Activated CD8-positive, alpha-beta memory T cell treated with anti-CD3 and anti-CD28 coated beads, Interleukin-2, amount 10 ng/mL, durations not matched to agents 7 days and 5 days (primary cell): ENCODE measurements at regions not wholly inside any gene's neighbourhood (a gene's known extent, or its start where the extent isn't known, plus 50 kb on each side); places are given as distances from the start of the nearest gene placed in this dataset.
"Not testable (repeated sequence)": the region's sequence is repeated elsewhere in the genome, so short reads cannot be mapped to it uniquely, and the experiment has no call there.

Experiments used
- ATAC-seq: fragments of 150-1000 bp; cut with Tn5 transposase; one replicate; pipeline ENCODE4 v1.10.0; 2021; ENCODE audit warnings: moderate library complexity
- CTCF ChIA-PET: fragments of 350-600 bp; sonication (Branson Sonifier 250); formaldehyde crosslinking; loops from one replicate; lab custom pipeline; 2021; ENCODE audit warnings: antibody characterized with exemption; lab: Charles Lee
- DNase-seq: peaks from one replicate; pipeline ENCODE4 v3.0.0-alpha.2; 2020
- H3K27ac Mint-ChIP-seq: one replicate; pipeline ENCODE4 v1.8.0; 2021; ENCODE audit warnings: mild to moderate bottlenecking, mixed read lengths
- H3K27me3 Mint-ChIP-seq: one replicate; pipeline ENCODE4 v1.8.0; 2021; ENCODE audit warnings: mixed read lengths
- H3K36me3 Mint-ChIP-seq: one replicate; pipeline ENCODE4 v1.8.0; 2021; ENCODE audit warnings: mild to moderate bottlenecking, mixed read lengths
- H3K4me1 Mint-ChIP-seq: one replicate; pipeline ENCODE4 v1.8.0; 2021; ENCODE audit warnings: mixed read lengths
- H3K4me3 Mint-ChIP-seq: one replicate; pipeline ENCODE4 v1.8.0; 2021; ENCODE audit warnings: mild to moderate bottlenecking, moderate library complexity, mixed read lengths
- H3K9me3 Mint-ChIP-seq: one replicate; pipeline ENCODE4 v1.8.0; 2022; ENCODE audit warnings: low read depth, mixed read lengths

- ATAC-seq (no peak), DNase-seq (no peak)
- H3K9me3 Mint-ChIP-seq = peaks cover 6% of the 10 kb centered on the region
- no peak overlapping the region for H3K4me3 Mint-ChIP-seq
- H3K4me1 Mint-ChIP-seq = no peaks in the 10 kb centered on the region
- CTCF ChIA-PET = no interaction called here
- H3K27me3 Mint-ChIP-seq = no peaks in the 10 kb centered on the region
- H3K27ac Mint-ChIP-seq = no peak overlapping the region
- no peaks in the 10 kb centered on the region for H3K36me3 Mint-ChIP-seq
These were observed 324.9 kb upstream of the MTPN start for GRCh38 chr7:136302049-136302448.

- CTCF ChIA-PET = no interaction called here
- DNase-seq (no peak), ATAC-seq (no peak)
- no peak overlapping the region for H3K27ac Mint-ChIP-seq
- no peak overlapping the region for H3K4me3 Mint-ChIP-seq
- no peaks in the 10 kb centered on the region for H3K27me3 Mint-ChIP-seq
- H3K9me3 Mint-ChIP-seq = no peaks in the 10 kb centered on the region
- no peaks in the 10 kb centered on the region for H3K36me3 Mint-ChIP-seq
- no peaks in the 10 kb centered on the region for H3K4me1 Mint-ChIP-seq
These were observed 317.8 kb upstream of the MTPN start for GRCh38 chr7:136294977-136295376.

GRCh38 chr7:136293841-136294391, 316.8 kb upstream of the MTPN start:
- Mint-ChIP-seq H3K4me1 (no peaks in the 10 kb centered on the region), H3K27me3 (no peaks in the 10 kb centered on the region), H3K27ac (no peak overlapping the region), H3K9me3 (no peaks in the 10 kb centered on the region), H3K4me3 (no peak overlapping the region), H3K36me3 (no peaks in the 10 kb centered on the region)
- no peak for ATAC-seq
- no peak for DNase-seq
- CTCF ChIA-PET = no interaction called here

GRCh38 chr7:136293272-136293671, 316.1 kb upstream of the MTPN start:
- H3K27me3 Mint-ChIP-seq = no peaks in the 10 kb centered on the region

GRCh38 chr7:136292365-136292764, 315.2 kb upstream of the MTPN start:
- H3K27me3 Mint-ChIP-seq = no peaks in the 10 kb centered on the region

More at GRCh38 chr7:136293272-136293671, 316.1 kb upstream of the MTPN start:
- DNase-seq (no peak), ATAC-seq (no peak)
- CTCF ChIA-PET = no interaction called here
- H3K4me3 Mint-ChIP-seq = no peak overlapping the region
- H3K27ac Mint-ChIP-seq = no peak overlapping the region
- H3K9me3 Mint-ChIP-seq = no peaks in the 10 kb centered on the region
- no peaks in the 10 kb centered on the region for H3K4me1 Mint-ChIP-seq
- H3K36me3 Mint-ChIP-seq = no peaks in the 10 kb centered on the region

GRCh38 chr7:136290351-136290750, 313.2 kb upstream of the MTPN start:
- DNase-seq = no peak
- CTCF ChIA-PET = no interaction called here
- Mint-ChIP-seq H3K27ac (no peak overlapping the region), H3K36me3 (no peaks in the 10 kb centered on the region), H3K9me3 (no peaks in the 10 kb centered on the region), H3K27me3 (no peaks in the 10 kb centered on the region), H3K4me1 (no peaks in the 10 kb centered on the region), H3K4me3 (no peak overlapping the region)
- no peak for ATAC-seq

More at GRCh38 chr7:136292365-136292764, 315.2 kb upstream of the MTPN start:
- Mint-ChIP-seq H3K4me3 (no peak overlapping the region), H3K9me3 (no peaks in the 10 kb centered on the region), H3K27ac (no peak overlapping the region), H3K4me1 (no peaks in the 10 kb centered on the region), H3K36me3 (no peaks in the 10 kb centered on the region)
- ATAC-seq (no peak), DNase-seq (no peak)
- CTCF ChIA-PET = no interaction called here

- H3K4me1 Mint-ChIP-seq = no peaks in the 10 kb centered on the region
- no peaks in the 10 kb centered on the region for H3K36me3 Mint-ChIP-seq
- DNase-seq (no peak), ATAC-seq (no peak)
- CTCF ChIA-PET = no interaction called here
- no peaks in the 10 kb centered on the region for H3K27me3 Mint-ChIP-seq
- no peak overlapping the region for H3K4me3 Mint-ChIP-seq
- peaks cover 2% of the 10 kb centered on the region for H3K9me3 Mint-ChIP-seq
- H3K27ac Mint-ChIP-seq = no peak overlapping the region
These were observed 300.9 kb upstream of the MTPN start for GRCh38 chr7:136278057-136278456.

- ATAC-seq (no peak), DNase-seq (no peak)
- H3K27me3 Mint-ChIP-seq = no peaks in the 10 kb centered on the region
- H3K9me3 Mint-ChIP-seq = peaks cover 2% of the 10 kb centered on the region
- no peak overlapping the region for H3K27ac Mint-ChIP-seq
- H3K4me1 Mint-ChIP-seq = no peaks in the 10 kb centered on the region
- no peaks in the 10 kb centered on the region for H3K36me3 Mint-ChIP-seq
- H3K4me3 Mint-ChIP-seq = no peak overlapping the region
- CTCF ChIA-PET = no interaction called here
These were observed 298.6 kb upstream of the MTPN start for GRCh38 chr7:136275794-136276193.

- CTCF ChIA-PET = no interaction called here
- no peak for DNase-seq
- Mint-ChIP-seq H3K27ac (no peak overlapping the region), H3K27me3 (no peaks in the 10 kb centered on the region), H3K4me1 (no peaks in the 10 kb centered on the region), H3K4me3 (no peak overlapping the region), H3K9me3 (peaks cover 2% of the 10 kb centered on the region), H3K36me3 (no peaks in the 10 kb centered on the region)
- no peak for ATAC-seq
These were observed 297.6 kb upstream of the MTPN start for GRCh38 chr7:136274636-136275345.

- DNase-seq (no peak), ATAC-seq (no peak)
- Mint-ChIP-seq H3K4me1 (no peaks in the 10 kb centered on the region), H3K4me3 (no peak overlapping the region), H3K27me3 (no peaks in the 10 kb centered on the region), H3K9me3 (peaks cover 5% of the 10 kb centered on the region), H3K36me3 (no peaks in the 10 kb centered on the region), H3K27ac (no peak overlapping the region)
- CTCF ChIA-PET = no interaction called here
These were observed 295.8 kb upstream of the MTPN start for GRCh38 chr7:136272934-136273333.

GRCh38 chr7:136267822-136268221, 290.7 kb upstream of the MTPN start:
- Mint-ChIP-seq H3K36me3 (no peaks in the 10 kb centered on the region), H3K4me3 (no peak overlapping the region), H3K9me3 (peaks cover 10% of the 10 kb centered on the region), H3K27ac (no peak overlapping the region), H3K27me3 (no peaks in the 10 kb centered on the region), H3K4me1 (no peaks in the 10 kb centered on the region)
- no peak for ATAC-seq
- DNase-seq = no peak
- CTCF ChIA-PET = no interaction called here

- peaks cover 17% of the 10 kb centered on the region for H3K9me3 Mint-ChIP-seq
- CTCF ChIA-PET = no interaction called here
- DNase-seq = no peak
These were observed 289.3 kb upstream of the MTPN start for GRCh38 chr7:136266457-136266856.

GRCh38 chr7:136264304-136264703, 287.1 kb upstream of the MTPN start:
- CTCF ChIA-PET, H3K4me1 Mint-ChIP-seq, H3K27me3 Mint-ChIP-seq, H3K27ac Mint-ChIP-seq, DNase-seq, H3K4me3 Mint-ChIP-seq, ATAC-seq, H3K36me3 Mint-ChIP-seq: not testable (repeated sequence)
- H3K9me3 Mint-ChIP-seq = peaks cover 17% of the 10 kb centered on the region

More at GRCh38 chr7:136266457-136266856, 289.3 kb upstream of the MTPN start:
- no peak for ATAC-seq
- Mint-ChIP-seq H3K4me3 (no peak overlapping the region), H3K27ac (no peak overlapping the region), H3K4me1 (no peaks in the 10 kb centered on the region), H3K36me3 (no peaks in the 10 kb centered on the region), H3K27me3 (no peaks in the 10 kb centered on the region)

- not testable (repeated sequence) for H3K27ac Mint-ChIP-seq
These were observed 286.1 kb upstream of the MTPN start for GRCh38 chr7:136263112-136263860.

More at GRCh38 chr7:136263112-136263860, 286.1 kb upstream of the MTPN start:
- H3K4me3 Mint-ChIP-seq, H3K36me3 Mint-ChIP-seq, CTCF ChIA-PET, H3K27me3 Mint-ChIP-seq, DNase-seq, ATAC-seq, H3K4me1 Mint-ChIP-seq: not testable (repeated sequence)
- peaks cover 14% of the 10 kb centered on the region for H3K9me3 Mint-ChIP-seq
